MM.1S (cell line): ENCODE measurements at regions not wholly inside any gene's neighbourhood (a gene's known extent, or its start where the extent isn't known, plus 50 kb on each side); places are given as distances from the start of the nearest gene placed in this dataset.

ENCODE experiments used
- DNase-seq: peaks from one replicate; pipeline ENCODE4 v3.0.0-alpha.2; 2015
- H2AFZ ChIP-seq: fragments of 300-600 bp; sonication (generic); 2 replicates; pipeline ENCODE4 v1.6.0; 2016; ENCODE audit warnings: antibody characterized with exemption, low read length
- H3F3A ChIP-seq: fragments of 300-600 bp; sonication (generic); 2 replicates; pipeline ENCODE4 v1.6.1; 2016; ENCODE audit warnings: mild to moderate bottlenecking, antibody characterized with exemption, low read length, moderate library complexity, mixed read lengths; ENCODE audit not compliant: insufficient read depth
- H3K27ac ChIP-seq: fragments of 300-600 bp; sonication (generic); 2 replicates; pipeline ENCODE4 v1.5.1; 2016; ENCODE audit warnings: mild to moderate bottlenecking, low read length
- H3K27me3 ChIP-seq: fragments of 300-600 bp; sonication (generic); replicated peaks from 2 replicates; pipeline ENCODE4 v1.6.0; 2016; ENCODE audit warnings: low read length; ENCODE audit not compliant: insufficient read depth
- H3K36me3 ChIP-seq: fragments of 300-600 bp; sonication (generic); replicated peaks from 2 replicates; pipeline ENCODE4 v1.6.1; 2016; ENCODE audit warnings: mild to moderate bottlenecking, low read length, mixed read lengths; ENCODE audit not compliant: insufficient read depth
- H3K4me1 ChIP-seq: fragments of 300-600 bp; sonication (generic); 2 replicates; pipeline ENCODE4 v1.6.1; 2016; ENCODE audit warnings: low read length, mixed read lengths
- H3K4me2 ChIP-seq: fragments of 300-600 bp; sonication (generic); 2 replicates; pipeline ENCODE4 v1.6.0; 2016; ENCODE audit warnings: low read depth, low read length
- H3K4me3 ChIP-seq: fragments of 300-600 bp; sonication (generic); 2 replicates; pipeline ENCODE4 v1.5.1; 2016; ENCODE audit warnings: low read length, mixed read lengths
- H3K79me2 ChIP-seq: fragments of 300-600 bp; sonication (generic); 2 replicates; pipeline ENCODE4 v1.6.1; 2016; ENCODE audit warnings: mixed run types, low read length, mixed read lengths
- H3K9ac ChIP-seq: fragments of 300-600 bp; sonication (generic); 2 replicates; pipeline ENCODE4 v1.6.1; 2016; ENCODE audit warnings: low read length, mixed read lengths
- H3K9me2 ChIP-seq: fragments of 300-600 bp; sonication (generic); replicated peaks from 2 replicates; pipeline ENCODE4 v1.6.1; 2016; ENCODE audit warnings: mild to moderate bottlenecking, low read length, mixed read lengths; ENCODE audit not compliant: insufficient read depth
- H3K9me3 ChIP-seq: fragments of 300-600 bp; sonication (generic); replicated peaks from 2 replicates; pipeline ENCODE4 v1.6.1; 2016; ENCODE audit warnings: mild to moderate bottlenecking, low read length, mixed read lengths; ENCODE audit not compliant: insufficient read depth
- H4K20me1 ChIP-seq: fragments of 300-600 bp; sonication (generic); 2 replicates; pipeline ENCODE4 v1.6.1; 2016; ENCODE audit warnings: mild to moderate bottlenecking, low read length, moderate library complexity, mixed read lengths; ENCODE audit not compliant: insufficient read depth
- EZH2 ChIP-seq: fragments of 300-600 bp; sonication (generic); optimal IDR thresholded peaks from 2 replicates; pipeline ENCODE3; 2017; ENCODE audit warnings: low read depth, mild to moderate bottlenecking, antibody characterized with exemption, low read length, mixed read lengths
- EZH2phosphoT487 ChIP-seq: fragments of 300-600 bp; sonication (generic); IDR thresholded peaks from 2 replicates; pipeline ENCODE4 v1.6.1; 2018; ENCODE audit warnings: antibody characterized with exemption, low read length
- TF ChIP-seq, protein P1 (sequence below): fragments of 300-600 bp; sonication (generic); IDR thresholded peaks from 2 replicates; pipeline ENCODE4 v1.5.1; 2016; ENCODE audit warnings: antibody characterized with exemption, low read length, mixed read lengths

DNA sequence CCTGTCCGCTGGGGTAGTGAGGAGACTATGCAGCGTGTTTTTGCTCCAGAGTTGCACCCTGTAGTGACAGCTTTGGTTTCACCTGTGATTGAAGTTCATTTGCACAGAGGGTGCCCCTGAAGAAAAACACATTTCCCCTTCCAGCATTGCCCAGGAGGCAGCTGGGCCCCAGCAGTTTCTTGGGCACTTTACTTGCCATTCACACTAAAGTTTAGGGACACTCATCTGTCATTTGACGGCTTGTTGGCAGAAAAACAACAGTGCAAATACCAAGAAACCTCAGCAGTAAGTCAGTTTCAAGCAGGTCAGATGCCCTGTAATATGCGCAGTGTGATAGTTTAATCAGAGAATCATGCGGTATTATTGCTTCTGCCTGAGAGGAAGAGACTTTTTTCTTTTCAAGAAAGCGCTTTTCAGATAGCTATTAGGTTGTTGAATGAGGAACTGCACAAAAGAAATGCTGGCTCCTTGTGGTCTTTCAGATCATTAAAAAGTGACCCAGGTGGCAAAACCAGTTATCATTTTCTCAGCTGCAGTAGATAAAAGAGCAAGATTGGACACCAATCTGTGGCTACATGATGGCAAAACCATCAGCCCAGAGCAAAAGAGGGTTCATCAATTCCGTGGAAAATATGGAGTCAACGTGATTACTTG, 136.2 kb upstream of the PUM3 start:
- no peak overlapping the region for H3K27ac ChIP-seq
- H3K27me3 ChIP-seq, result no peaks in the 10 kb centered on the region
- no peak overlapping the region for H3K4me3 ChIP-seq
- no peak overlapping the region for H3K9ac ChIP-seq
- TF ChIP-seq EZH2phosphoT487 (no peak), EZH2 (no peak)
- TF ChIP-seq, protein P1, sequence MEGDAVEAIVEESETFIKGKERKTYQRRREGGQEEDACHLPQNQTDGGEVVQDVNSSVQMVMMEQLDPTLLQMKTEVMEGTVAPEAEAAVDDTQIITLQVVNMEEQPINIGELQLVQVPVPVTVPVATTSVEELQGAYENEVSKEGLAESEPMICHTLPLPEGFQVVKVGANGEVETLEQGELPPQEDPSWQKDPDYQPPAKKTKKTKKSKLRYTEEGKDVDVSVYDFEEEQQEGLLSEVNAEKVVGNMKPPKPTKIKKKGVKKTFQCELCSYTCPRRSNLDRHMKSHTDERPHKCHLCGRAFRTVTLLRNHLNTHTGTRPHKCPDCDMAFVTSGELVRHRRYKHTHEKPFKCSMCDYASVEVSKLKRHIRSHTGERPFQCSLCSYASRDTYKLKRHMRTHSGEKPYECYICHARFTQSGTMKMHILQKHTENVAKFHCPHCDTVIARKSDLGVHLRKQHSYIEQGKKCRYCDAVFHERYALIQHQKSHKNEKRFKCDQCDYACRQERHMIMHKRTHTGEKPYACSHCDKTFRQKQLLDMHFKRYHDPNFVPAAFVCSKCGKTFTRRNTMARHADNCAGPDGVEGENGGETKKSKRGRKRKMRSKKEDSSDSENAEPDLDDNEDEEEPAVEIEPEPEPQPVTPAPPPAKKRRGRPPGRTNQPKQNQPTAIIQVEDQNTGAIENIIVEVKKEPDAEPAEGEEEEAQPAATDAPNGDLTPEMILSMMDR, result no peak
- no peak overlapping the region for H3K4me2 ChIP-seq
- DNase-seq, result no peak
- H3K9me2 ChIP-seq, result no peaks in the 10 kb centered on the region
- no peaks in the 10 kb centered on the region for H4K20me1 ChIP-seq
- no peak overlapping the region for H2AFZ ChIP-seq
- H3K9me3 ChIP-seq, result no peaks in the 10 kb centered on the region
- H3F3A ChIP-seq, result no peaks in the 10 kb centered on the region
- H3K4me1 ChIP-seq, result no peaks in the 10 kb centered on the region
- H3K36me3 ChIP-seq, result no peaks in the 10 kb centered on the region
- no peaks in the 10 kb centered on the region for H3K79me2 ChIP-seq

DNA sequence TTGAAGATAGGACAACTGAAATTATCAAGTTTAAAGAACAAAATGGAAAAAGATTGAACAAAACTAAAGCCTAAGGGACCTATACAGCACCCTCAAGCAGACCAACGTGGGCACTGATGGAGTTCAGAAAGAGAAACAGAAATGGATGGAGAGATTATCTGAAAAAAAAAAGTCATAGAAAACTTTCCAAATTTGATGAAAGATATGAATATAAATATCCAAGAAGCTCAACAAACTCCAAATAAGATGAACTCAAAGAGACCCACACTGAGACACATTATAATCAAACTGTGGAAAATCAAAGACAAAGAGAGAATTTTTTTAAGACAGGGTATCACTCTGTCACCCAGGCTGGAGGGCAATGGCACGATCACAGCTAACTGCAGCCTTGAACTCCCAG, 128.6 kb upstream of the PUM3 start:
- Histone ChIP-seq H3K36me3 (no peaks in the 10 kb centered on the region), H2AFZ (no peak overlapping the region), H3K4me3 (no peak overlapping the region), H3F3A (no peaks in the 10 kb centered on the region), H3K9me2 (no peaks in the 10 kb centered on the region), H3K9me3 (no peaks in the 10 kb centered on the region), H4K20me1 (no peaks in the 10 kb centered on the region), H3K27me3 (no peaks in the 10 kb centered on the region), H3K4me2 (no peak overlapping the region), H3K79me2 (no peaks in the 10 kb centered on the region), H3K9ac (no peak overlapping the region), H3K4me1 (no peaks in the 10 kb centered on the region), H3K27ac (no peak overlapping the region)
- TF ChIP-seq, protein P1, result no peak
- TF ChIP-seq EZH2phosphoT487 (no peak), EZH2 (no peak)
- DNase-seq, result no peak

DNA sequence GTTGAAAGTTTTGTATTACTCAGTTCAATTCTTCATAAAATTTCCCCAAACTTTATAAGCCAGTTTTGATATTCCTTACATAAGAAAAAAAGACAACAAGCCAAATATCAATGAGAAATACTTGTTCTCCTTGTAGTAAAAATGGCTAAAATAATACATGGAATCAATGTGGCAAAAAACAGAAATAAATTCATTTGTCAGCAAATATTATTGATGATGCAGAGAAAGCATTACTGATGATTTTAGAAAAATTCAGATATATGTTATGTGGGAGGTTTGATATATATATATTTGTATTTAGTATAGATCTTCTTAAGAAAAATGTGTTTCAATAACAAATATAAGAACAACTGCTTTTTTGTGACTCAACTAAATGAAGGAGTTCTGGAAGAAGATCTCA, 127.0 kb upstream of the PUM3 start:
- Histone ChIP-seq H3K4me3 (no peak overlapping the region), H3K4me2 (no peak overlapping the region), H3K9me3 (no peaks in the 10 kb centered on the region), H3K27ac (no peak overlapping the region), H3K4me1 (no peaks in the 10 kb centered on the region), H3K79me2 (no peaks in the 10 kb centered on the region), H3F3A (no peaks in the 10 kb centered on the region), H3K27me3 (no peaks in the 10 kb centered on the region), H3K36me3 (no peaks in the 10 kb centered on the region), H4K20me1 (no peaks in the 10 kb centered on the region), H2AFZ (no peak overlapping the region), H3K9ac (no peak overlapping the region), H3K9me2 (no peaks in the 10 kb centered on the region)
- no peak for TF ChIP-seq EZH2
- TF ChIP-seq, protein P1, result no peak
- TF ChIP-seq EZH2phosphoT487, result no peak
- no peak for DNase-seq
